ENCODE measurements at regions not wholly inside any gene's neighbourhood (a gene's known extent, or its start where the extent isn't known, plus 50 kb on each side); places are given as distances from the start of the nearest gene placed in this dataset.

GRCh38 chr17:14826358-14826757, 438.8 kb downstream of the PMP22 start:
- no peak for DNase-seq
- no peak overlapping the region for H3K27ac ChIP-seq
- H3K36me3 ChIP-seq (replicated peaks), result no peaks in the 10 kb centered on the region
- no peak for TF ChIP-seq CTCF (IDR thresholded peaks at IDR 0.05; ENCODE audit: low read depth, low read length, missing control alignments)
- in situ Hi-C loops (cut with HindIII; ENCODE audit: low pct_ligation_motif_present, low sequenced_read_pairs), result no loop called here
- no peak overlapping the region for H3K4me3 ChIP-seq (ENCODE audit: low read depth, low read length)
- no peaks in the 10 kb centered on the region for H3K27me3 ChIP-seq (replicated peaks)

DNA sequence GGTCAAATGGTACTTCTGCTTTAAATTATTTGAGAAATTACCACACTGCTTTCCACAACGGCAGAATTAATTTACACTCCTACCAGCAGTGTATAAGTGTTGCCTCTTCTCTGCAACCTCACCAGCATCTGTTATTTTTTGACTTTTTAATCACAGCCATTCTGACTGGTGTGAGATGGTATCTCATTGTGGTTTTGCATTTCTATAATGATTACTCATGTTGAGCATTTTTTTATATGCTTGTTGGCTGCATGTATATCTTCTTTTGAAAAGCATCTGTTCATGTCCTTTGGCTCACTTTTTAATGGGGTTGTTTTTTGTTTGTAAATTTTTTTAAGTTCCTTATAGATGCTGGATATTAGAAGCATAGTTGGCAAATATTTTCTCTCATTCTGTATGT, 446.7 kb downstream of the PMP22 start:
- Histone ChIP-seq H3K4me3 (ENCODE audit: low read depth, low read length) (no peak overlapping the region), H3K27ac (no peak overlapping the region), H3K27me3 (replicated peaks) (no peaks in the 10 kb centered on the region), H3K36me3 (replicated peaks) (no peaks in the 10 kb centered on the region)
- in situ Hi-C loops (cut with HindIII; ENCODE audit: low pct_ligation_motif_present, low sequenced_read_pairs), result no loop called here
- no peak for DNase-seq
- TF ChIP-seq CTCF (IDR thresholded peaks at IDR 0.05; ENCODE audit: low read depth, low read length, missing control alignments), result no peak

DNA sequence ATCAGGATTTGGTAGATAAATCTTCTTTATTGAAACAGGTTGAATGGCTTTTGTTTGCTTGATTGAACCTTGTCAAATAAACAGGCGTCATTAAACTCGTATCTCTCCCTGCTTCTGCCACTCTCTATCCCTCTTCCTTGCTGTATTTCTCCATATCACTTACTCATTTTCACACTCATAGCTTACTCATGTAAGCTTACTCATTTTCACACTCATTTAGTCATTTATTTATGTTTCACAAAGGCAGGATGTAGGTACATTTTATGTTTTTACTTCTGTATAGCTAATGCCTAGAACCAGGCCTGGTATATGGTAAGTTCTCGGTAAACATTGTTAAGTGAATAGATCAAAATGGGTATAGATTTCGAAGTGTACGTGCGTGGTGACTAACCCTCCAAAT, 450.0 kb downstream of the PMP22 start:
- Histone ChIP-seq H3K4me3 (ENCODE audit: low read depth, low read length) (no peak overlapping the region), H3K27me3 (replicated peaks) (no peaks in the 10 kb centered on the region), H3K27ac (no peak overlapping the region), H3K36me3 (replicated peaks) (no peaks in the 10 kb centered on the region)
- TF ChIP-seq CTCF (IDR thresholded peaks at IDR 0.05; ENCODE audit: low read depth, low read length, missing control alignments), result no peak
- in situ Hi-C loops (cut with HindIII; ENCODE audit: low pct_ligation_motif_present, low sequenced_read_pairs), result no loop called here
- no peak for DNase-seq

- Histone ChIP-seq H3K36me3 (replicated peaks) (no peaks in the 10 kb centered on the region), H3K27me3 (replicated peaks) (no peaks in the 10 kb centered on the region), H3K27ac (no peak overlapping the region), H3K4me3 (ENCODE audit: low read depth, low read length) (no peak overlapping the region)
- TF ChIP-seq CTCF (IDR thresholded peaks at IDR 0.05; ENCODE audit: low read depth, low read length, missing control alignments), result peak; percentile 53
- in situ Hi-C loops (cut with HindIII; ENCODE audit: low pct_ligation_motif_present, low sequenced_read_pairs), result no loop called here
- no peak for DNase-seq
Measured at GRCh38 chr17:14813649-14814370, 451.3 kb downstream of the PMP22 start.

DNA sequence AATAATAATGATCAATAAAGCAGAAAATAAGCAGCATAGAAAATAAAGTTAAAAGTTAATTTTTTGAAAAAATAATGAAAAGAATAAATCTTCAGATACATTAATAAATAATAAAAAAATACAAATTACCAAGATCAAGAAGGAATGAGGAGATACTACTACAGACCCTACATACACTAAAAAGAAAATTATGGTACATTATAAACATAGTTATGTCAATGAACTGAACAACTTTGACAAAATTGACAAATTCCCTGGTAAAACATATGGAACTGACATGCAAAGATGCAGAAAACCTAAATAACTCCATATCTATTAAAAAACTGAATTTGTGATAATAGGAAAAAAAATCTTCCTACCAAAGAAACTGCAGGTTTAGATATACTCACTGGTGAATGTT, 456.7 kb downstream of the PMP22 start:
- in situ Hi-C loops (cut with HindIII; ENCODE audit: low pct_ligation_motif_present, low sequenced_read_pairs), result no loop called here
- H3K36me3 ChIP-seq (replicated peaks), result no peaks in the 10 kb centered on the region
- H3K27me3 ChIP-seq (replicated peaks), result no peaks in the 10 kb centered on the region
- no peak overlapping the region for H3K4me3 ChIP-seq (ENCODE audit: low read depth, low read length)
- DNase-seq, result no peak
- TF ChIP-seq CTCF (IDR thresholded peaks at IDR 0.05; ENCODE audit: low read depth, low read length, missing control alignments), result no peak
- no peak overlapping the region for H3K27ac ChIP-seq

DNA sequence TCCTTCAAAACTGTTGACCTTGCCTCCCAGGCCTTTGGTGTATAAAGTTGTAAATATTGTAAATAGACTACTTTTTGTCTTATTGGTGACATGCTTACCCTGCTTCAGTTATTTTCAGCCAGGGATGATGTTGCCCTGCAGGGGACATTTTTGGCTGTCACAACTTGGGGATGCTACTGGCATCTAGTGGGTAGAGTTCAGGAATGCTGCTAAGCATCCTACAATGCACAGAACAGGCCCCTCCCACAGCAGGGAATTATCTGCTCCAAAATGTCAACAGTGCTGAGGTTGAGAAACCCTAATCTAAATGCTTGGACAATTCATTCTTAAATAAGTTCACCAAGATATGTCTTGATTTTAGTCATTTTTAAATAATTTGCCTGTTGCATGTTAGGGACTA, 459.8 kb downstream of the PMP22 start:
- Histone ChIP-seq H3K27ac (no peak overlapping the region), H3K27me3 (replicated peaks) (no peaks in the 10 kb centered on the region), H3K4me3 (ENCODE audit: low read depth, low read length) (no peak overlapping the region), H3K36me3 (replicated peaks) (no peaks in the 10 kb centered on the region)
- DNase-seq, result no peak
- peak; percentile 35 for TF ChIP-seq CTCF (IDR thresholded peaks at IDR 0.05; ENCODE audit: low read depth, low read length, missing control alignments)
- in situ Hi-C loops (cut with HindIII; ENCODE audit: low pct_ligation_motif_present, low sequenced_read_pairs), result no loop called here
